ENCODE measurements at regions not wholly inside any gene's neighbourhood (a gene's known extent, or its start where the extent isn't known, plus 50 kb on each side); places are given as distances from the start of the nearest gene placed in this dataset.

- no peak overlapping the region for H3K4me3 ChIP-seq
- DNase-seq (no peak), ATAC-seq (no peak)
- no peaks in the 10 kb centered on the region for H3K4me1 ChIP-seq (ENCODE audit: low read depth)
- no peaks in the 10 kb centered on the region for H3K36me3 ChIP-seq (ENCODE audit: low read depth)
- TF ChIP-seq, protein P1, sequence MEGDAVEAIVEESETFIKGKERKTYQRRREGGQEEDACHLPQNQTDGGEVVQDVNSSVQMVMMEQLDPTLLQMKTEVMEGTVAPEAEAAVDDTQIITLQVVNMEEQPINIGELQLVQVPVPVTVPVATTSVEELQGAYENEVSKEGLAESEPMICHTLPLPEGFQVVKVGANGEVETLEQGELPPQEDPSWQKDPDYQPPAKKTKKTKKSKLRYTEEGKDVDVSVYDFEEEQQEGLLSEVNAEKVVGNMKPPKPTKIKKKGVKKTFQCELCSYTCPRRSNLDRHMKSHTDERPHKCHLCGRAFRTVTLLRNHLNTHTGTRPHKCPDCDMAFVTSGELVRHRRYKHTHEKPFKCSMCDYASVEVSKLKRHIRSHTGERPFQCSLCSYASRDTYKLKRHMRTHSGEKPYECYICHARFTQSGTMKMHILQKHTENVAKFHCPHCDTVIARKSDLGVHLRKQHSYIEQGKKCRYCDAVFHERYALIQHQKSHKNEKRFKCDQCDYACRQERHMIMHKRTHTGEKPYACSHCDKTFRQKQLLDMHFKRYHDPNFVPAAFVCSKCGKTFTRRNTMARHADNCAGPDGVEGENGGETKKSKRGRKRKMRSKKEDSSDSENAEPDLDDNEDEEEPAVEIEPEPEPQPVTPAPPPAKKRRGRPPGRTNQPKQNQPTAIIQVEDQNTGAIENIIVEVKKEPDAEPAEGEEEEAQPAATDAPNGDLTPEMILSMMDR (IDR thresholded peaks at IDR 0.05): no peak
- intact Hi-C loops (cut with DNase I, micrococcal nuclease): no loop called here
- H3K9me3 ChIP-seq: peaks cover 11% of the 10 kb centered on the region
These were observed 98.4 kb upstream of the IL15 start for GRCh38 chr4:141538001-141538400.

DNA sequence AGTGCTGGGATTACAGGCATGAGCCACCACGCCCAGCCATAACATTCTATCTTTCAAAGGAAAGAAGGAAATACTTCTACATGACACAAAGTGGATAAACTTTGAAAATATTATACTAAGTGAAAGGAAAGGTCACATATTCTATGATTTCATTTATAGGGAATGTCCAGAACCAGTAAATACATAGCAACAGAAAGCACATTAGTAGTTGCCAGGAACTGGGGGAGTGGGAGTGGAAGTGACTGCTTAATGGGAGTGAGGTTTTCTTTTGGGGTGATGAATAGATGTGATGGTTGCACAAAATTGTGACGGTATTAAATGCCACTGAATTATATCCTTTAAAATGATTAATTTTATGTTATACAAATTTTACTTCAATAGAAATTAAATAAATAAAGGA, 95.7 kb upstream of the IL15 start:
- Histone ChIP-seq H3K9me3 (peaks cover 11% of the 10 kb centered on the region), H3K4me1 (ENCODE audit: low read depth) (no peaks in the 10 kb centered on the region), H3K4me3 (no peak overlapping the region), H3K36me3 (ENCODE audit: low read depth) (no peaks in the 10 kb centered on the region)
- ATAC-seq: no peak
- TF ChIP-seq, protein P1 (IDR thresholded peaks at IDR 0.05): no peak
- intact Hi-C loops (cut with DNase I, micrococcal nuclease): no loop called here
- DNase-seq: no peak

- Histone ChIP-seq H3K36me3 (ENCODE audit: low read depth) (no peaks in the 10 kb centered on the region), H3K4me3 (no peak overlapping the region), H3K9me3 (peaks cover 11% of the 10 kb centered on the region), H3K4me1 (ENCODE audit: low read depth) (no peaks in the 10 kb centered on the region)
- intact Hi-C loops (cut with DNase I, micrococcal nuclease): no loop called here
- no peak for ATAC-seq
- TF ChIP-seq, protein P1 (IDR thresholded peaks at IDR 0.05): no peak
- DNase-seq: no peak
These were observed 94.5 kb upstream of the IL15 start for GRCh38 chr4:141541851-141542250.

DNA sequence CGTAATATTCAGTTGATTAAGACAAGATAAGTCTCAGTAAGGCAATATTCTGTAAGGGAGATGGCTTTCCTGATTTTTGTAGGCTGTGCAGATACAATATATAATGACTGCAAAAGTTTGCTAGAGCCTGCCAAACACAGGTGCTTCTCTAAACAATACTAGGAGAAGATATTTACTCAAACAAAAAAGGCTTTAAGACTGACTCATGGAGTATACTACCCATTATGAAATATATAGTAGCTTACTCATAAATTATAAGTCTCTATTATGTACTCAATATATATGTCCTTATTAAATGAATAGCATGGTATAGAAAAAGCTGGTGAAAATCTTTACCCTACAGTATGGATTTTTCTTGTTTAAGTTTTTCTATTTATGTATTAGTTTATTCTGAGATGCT, 93.2 kb upstream of the IL15 start:
- no peak overlapping the region for H3K4me3 ChIP-seq
- DNase-seq (no peak), ATAC-seq (no peak)
- TF ChIP-seq, protein P1 (IDR thresholded peaks at IDR 0.05): no peak
- no peaks in the 10 kb centered on the region for H3K4me1 ChIP-seq (ENCODE audit: low read depth)
- no peaks in the 10 kb centered on the region for H3K36me3 ChIP-seq (ENCODE audit: low read depth)
- H3K9me3 ChIP-seq: peaks cover 6% of the 10 kb centered on the region
- intact Hi-C loops (cut with DNase I, micrococcal nuclease): no loop called here

- no peaks in the 10 kb centered on the region for H3K4me1 ChIP-seq (ENCODE audit: low read depth)
- no peak overlapping the region for H3K4me3 ChIP-seq
- intact Hi-C loops (cut with DNase I, micrococcal nuclease): no loop called here
- DNase-seq (no peak), ATAC-seq (no peak)
- TF ChIP-seq, protein P1 (IDR thresholded peaks at IDR 0.05): no peak
- no peaks in the 10 kb centered on the region for H3K36me3 ChIP-seq (ENCODE audit: low read depth)
- H3K9me3 ChIP-seq: peaks cover under 1% of the 10 kb centered on the region
These were observed 92.7 kb upstream of the IL15 start for GRCh38 chr4:141543706-141544105.

DNA sequence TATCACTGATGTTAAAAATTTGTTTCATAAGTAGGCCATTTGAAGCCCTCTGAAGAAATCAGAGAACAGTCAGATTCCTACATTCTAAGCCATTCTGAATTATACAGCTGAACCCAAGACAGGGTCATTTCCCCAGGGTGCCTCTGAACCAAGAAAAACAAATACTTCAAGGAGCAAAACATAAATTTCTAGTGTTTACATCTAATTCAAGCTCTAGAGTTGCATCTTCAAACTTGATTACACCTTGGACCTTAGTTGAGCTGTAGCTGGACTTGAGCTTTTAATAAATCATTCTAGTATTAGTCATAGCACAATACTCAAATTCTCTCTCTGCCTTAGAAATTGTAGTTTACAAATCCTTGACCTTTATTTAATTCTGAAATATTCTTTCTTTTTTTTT, 87.6 kb upstream of the IL15 start:
- H3K36me3 ChIP-seq (ENCODE audit: low read depth): no peaks in the 10 kb centered on the region
- H3K9me3 ChIP-seq: no peaks in the 10 kb centered on the region
- DNase-seq (no peak), ATAC-seq (no peak)
- TF ChIP-seq, protein P1 (IDR thresholded peaks at IDR 0.05): no peak
- no peak overlapping the region for H3K4me3 ChIP-seq
- no peaks in the 10 kb centered on the region for H3K4me1 ChIP-seq (ENCODE audit: low read depth)
- intact Hi-C loops (cut with DNase I, micrococcal nuclease): no loop called here
